DMS53 treated with DMSO at 0.1 percent for 48 hours (cell line): ENCODE measurements at regions not wholly inside any gene's neighbourhood (a gene's known extent, or its start where the extent isn't known, plus 50 kb on each side); places are given as distances from the start of the nearest gene placed in this dataset.
"Not testable (repeated sequence)": the region's sequence is repeated elsewhere in the genome, so short reads cannot be mapped to it uniquely, and the experiment has no call there.

Experiments
- DNase-seq: peaks from one replicate; lab custom pipeline; 2025; ENCODE audit not compliant: unreplicated experiment; lab: John Stamatoyannopoulos, UW

GRCh38 chr1:193456811-193457280 lies 270.4 kb upstream of the B3GALT2 start:
- DNase-seq = no peak

GRCh38 chr1:193451606-193452005 lies 265.2 kb upstream of the B3GALT2 start:
- no peak for DNase-seq

- DNase-seq = no peak
Observed at GRCh38 chr1:193451001-193451400, 264.6 kb upstream of the B3GALT2 start.

DNA sequence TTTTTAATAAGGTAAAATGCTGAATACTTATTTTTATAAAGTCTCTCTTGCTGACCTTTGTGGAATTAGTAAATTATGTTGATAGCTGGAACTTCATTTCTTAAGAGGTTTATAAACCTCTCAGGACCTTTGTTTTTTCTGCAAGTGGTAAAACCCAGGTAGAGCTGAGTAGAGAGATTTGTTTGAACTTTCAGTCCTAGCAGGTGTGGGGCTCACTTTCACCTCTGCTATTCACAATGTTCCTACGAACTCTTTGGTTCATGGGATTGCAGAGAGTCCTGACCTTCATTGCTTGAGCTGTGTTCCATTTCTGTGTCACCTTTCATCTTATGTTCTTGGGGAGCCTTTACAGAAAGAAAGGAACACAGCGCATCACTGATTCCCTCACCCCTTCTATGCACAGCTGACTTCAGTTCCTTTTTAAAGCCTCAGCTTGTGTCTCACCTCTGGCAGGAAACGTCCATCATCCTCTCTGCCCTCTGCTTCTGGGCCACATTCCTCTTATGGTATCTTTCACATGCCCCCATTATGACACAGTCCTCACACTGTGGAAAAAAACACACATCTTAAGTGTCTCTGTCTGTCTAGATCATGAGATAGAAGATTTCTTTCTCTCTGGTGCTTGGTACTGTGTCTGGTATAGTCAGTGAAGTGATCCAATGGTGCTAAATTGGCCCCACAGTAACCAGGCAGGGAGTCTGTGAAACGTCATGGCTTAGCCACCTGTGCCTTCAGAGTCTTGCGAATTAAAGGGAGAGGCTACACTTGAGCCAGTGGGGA lies 262.5 kb upstream of the B3GALT2 start:
- DNase-seq = no peak

DNA sequence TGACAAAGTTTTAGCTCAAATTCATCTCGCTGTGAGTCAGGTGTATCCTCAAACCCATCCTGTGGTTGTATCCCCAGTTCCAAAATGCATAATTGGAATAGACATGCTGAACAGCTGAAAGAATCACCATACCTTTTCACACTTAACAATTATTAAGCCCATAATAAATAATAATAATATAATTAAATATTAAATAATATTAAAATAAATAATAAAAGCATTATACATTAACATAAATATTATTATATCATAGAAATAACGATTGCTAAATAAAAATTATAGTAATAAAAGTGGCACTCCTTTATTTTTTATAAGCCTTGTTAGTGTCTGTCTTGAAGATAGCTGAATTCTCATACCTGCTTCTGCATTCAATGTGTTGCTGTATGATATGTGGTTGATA lies 257.5 kb upstream of the B3GALT2 start:
- no peak for DNase-seq

- no peak for DNase-seq
Observed at GRCh38 chr1:193438771-193439170, 252.4 kb upstream of the B3GALT2 start.

DNA sequence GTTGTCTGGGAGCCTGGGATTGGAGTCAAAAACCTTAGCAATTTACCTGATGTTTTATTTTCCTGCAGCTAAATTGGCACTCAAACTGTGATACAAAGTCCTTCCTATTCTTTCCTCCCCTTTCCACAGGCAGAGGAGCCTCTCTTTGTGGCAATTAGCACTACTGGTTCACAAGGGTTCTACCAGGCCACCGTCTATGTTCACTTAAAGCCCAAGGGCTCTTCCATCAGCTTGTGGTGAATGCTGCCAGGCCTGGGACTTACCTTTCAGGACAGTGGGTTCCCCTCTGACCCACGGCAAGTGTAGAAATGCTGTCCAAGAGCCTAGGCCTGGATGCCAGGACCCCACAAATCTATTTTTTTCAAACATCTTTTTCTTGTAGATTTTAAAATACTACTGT lies 251.9 kb upstream of the B3GALT2 start:
- DNase-seq = no peak

GRCh38 chr1:193437785-193438184 lies 251.4 kb upstream of the B3GALT2 start:
- no peak for DNase-seq

DNA sequence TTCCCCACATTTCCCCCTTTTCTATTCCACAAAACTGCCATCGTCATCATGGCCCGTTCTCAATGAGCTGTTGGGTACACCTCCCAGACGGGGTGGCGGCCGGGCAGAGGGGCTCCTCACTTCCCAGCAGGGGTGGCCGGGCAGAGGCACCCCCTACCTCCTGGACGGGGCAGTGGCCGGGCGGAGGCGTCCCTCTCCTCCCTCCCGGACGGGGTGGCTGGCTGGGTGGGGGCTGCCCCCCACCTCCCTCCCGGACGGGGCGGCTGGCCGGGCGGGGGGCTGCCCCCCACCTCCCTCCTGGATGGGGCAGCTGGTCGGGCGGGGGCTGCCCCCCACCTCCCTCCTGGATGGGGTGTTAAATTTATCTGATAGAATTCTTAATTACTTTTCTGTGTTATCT lies 250.9 kb upstream of the B3GALT2 start:
- DNase-seq = not testable (repeated sequence)

- DNase-seq = no peak
Observed at GRCh38 chr1:193435781-193436180, 249.4 kb upstream of the B3GALT2 start.

DNA sequence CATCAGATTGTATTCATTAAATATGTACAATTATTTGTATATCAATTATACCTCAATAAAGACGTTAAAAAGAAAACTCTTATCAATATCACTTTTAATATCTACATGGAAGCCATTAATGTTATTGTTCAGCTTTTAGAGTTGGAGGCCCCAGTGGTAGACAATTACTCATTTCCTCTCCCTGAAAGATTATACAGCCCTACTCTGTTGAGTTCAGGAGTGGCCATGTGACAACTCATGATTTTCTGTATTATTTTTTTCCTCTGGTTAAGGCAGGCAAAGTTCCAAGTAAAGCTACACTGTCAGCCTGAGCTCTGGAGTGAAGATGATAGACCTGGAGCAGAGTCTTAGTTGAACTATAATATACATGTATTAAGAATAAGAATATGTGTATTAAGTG lies 247.9 kb upstream of the B3GALT2 start:
- DNase-seq = no peak

- DNase-seq = no peak
Observed at GRCh38 chr1:193433599-193433998, 247.2 kb upstream of the B3GALT2 start.

GRCh38 chr1:193432979-193433587 lies 246.7 kb upstream of the B3GALT2 start:
- no peak for DNase-seq

GRCh38 chr1:193431265-193431977 lies 245.0 kb upstream of the B3GALT2 start:
- peak; percentile 76 for DNase-seq

DNA sequence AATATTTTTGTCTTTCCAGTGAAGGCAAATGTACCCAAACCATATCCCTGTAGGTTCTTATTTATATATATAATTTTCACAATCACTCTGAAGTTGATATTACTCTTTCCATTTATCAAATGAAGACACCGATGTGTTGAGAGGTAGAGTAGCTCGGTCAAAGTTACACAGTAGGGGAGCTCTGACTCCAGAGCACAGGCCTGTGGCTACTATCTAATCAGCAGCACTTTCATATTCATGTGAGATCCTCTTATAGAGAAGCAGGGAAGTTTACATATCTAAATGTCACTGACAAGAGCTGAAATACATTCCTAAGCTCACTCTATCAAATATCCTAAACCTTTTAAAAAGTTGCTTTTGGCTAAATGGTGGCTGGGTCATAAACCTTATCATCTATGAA lies 241.1 kb upstream of the B3GALT2 start:
- no peak for DNase-seq

DNA sequence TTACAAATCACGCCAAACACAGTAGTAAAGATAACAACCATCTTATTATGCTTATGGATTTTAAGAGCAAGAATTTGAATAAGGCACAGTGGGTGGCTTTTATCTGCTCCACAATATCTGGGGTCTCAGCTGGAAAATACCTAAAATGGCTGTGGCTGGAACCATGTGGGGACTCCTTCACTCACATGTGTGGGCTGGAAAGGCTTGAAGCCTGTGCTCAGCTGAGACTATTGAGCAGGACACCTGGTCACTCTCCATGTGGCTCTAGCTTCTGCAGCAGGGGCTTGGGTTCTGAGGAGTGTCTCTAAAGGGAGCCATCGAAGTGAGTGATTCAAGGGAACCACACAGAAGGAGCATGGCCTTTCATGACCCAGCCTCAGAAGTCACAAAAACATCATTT lies 239.6 kb upstream of the B3GALT2 start:
- DNase-seq = no peak

DNA sequence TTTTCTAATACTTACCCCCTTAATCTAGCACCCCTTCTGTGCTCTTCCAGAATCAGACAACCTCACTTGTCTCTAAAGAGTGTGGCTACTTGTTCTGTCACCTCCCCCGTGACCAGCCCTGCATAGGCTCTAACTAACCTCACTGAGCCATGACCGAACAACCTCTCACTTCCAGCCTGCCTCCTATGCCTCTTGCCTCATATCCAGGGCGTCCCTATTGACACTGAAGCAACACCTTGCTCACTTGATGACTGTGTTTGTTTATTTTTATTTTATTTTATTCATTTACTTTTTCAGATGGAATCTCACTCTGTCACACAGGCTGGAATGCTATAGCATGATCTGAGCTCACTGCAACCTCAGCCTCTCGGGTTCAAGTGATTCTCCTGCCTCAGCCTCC lies 235.1 kb upstream of the B3GALT2 start:
- DNase-seq = peak; percentile 85

GRCh38 chr1:193419295-193419694 lies 232.9 kb upstream of the B3GALT2 start:
- no peak for DNase-seq

GRCh38 chr1:193418745-193419058 lies 232.3 kb upstream of the B3GALT2 start:
- no peak for DNase-seq

GRCh38 chr1:193417945-193418744 lies 231.7 kb upstream of the B3GALT2 start:
- DNase-seq = peak; percentile 75

GRCh38 chr1:193417403-193417802 lies 231.0 kb upstream of the B3GALT2 start:
- no peak for DNase-seq
